Calu3 (cell line): ENCODE measurements at regions not wholly inside any gene's neighbourhood (a gene's known extent, or its start where the extent isn't known, plus 50 kb on each side); places are given as distances from the start of the nearest gene placed in this dataset.
A peak's percentile ranks its signal among the peaks of the same experiment; 100 is the strongest.

Source experiments
- BruUV-seq: library from RNA; stranded (reverse); fragments of 400-500 nt; replicated peaks from 2 replicates; lab custom pipeline; 2021; lab: Mats Ljungman, UMichigan
- CTCF ChIA-PET: fragments of 300-600 bp; sonication (Branson Sonifier 250); formaldehyde crosslinking; loops from one replicate; lab custom pipeline; 2022; ENCODE audit warnings: antibody characterized with exemption; lab: Charles Lee
- DNase-seq: peaks from one replicate; pipeline ENCODE4 v3.0.0; 2022
- H3K27ac Mint-ChIP-seq: one replicate; pipeline ENCODE4 v1.8.0; 2022; ENCODE audit warnings: mixed read lengths; ENCODE audit not compliant: unreplicated experiment
- H3K27me3 Mint-ChIP-seq: one replicate; pipeline ENCODE4 v1.8.0; 2022; ENCODE audit warnings: mixed read lengths; ENCODE audit not compliant: unreplicated experiment
- H3K36me3 Mint-ChIP-seq: one replicate; pipeline ENCODE4 v1.8.0; 2022; ENCODE audit warnings: mild to moderate bottlenecking, moderate library complexity, mixed read lengths; ENCODE audit not compliant: insufficient read depth, unreplicated experiment
- H3K4me1 Mint-ChIP-seq: one replicate; pipeline ENCODE4 v1.8.0; 2022; ENCODE audit warnings: mild to moderate bottlenecking, low read depth, mixed read lengths; ENCODE audit not compliant: unreplicated experiment
- H3K4me3 Mint-ChIP-seq: one replicate; pipeline ENCODE4 v1.8.0; 2022; ENCODE audit warnings: mild to moderate bottlenecking, low read depth, moderate library complexity, mixed read lengths; ENCODE audit not compliant: unreplicated experiment
- H3K9me3 Mint-ChIP-seq: one replicate; pipeline ENCODE4 v1.8.0; 2022; ENCODE audit warnings: low read depth, mixed read lengths; ENCODE audit not compliant: unreplicated experiment
- CTCF ChIP-seq: fragments of 200-600 bp; IDR thresholded peaks from one replicate; pipeline ENCODE4 v1.8.0; 2022; ENCODE audit warnings: antibody characterized with exemption; ENCODE audit not compliant: unreplicated experiment
- intact Hi-C: fragments of 100-400 bp; cut with micrococcal nuclease; formaldehyde crosslinking; loops from one replicate; pipeline ENCODE4 v1.10.0; 2022; ENCODE audit not compliant: unreplicated experiment

- Mint-ChIP-seq H3K4me3 (no peak overlapping the region), H3K27ac (no peak overlapping the region), H3K27me3 (no peaks in the 10 kb centered on the region), H3K4me1 (peaks cover 11% of the 10 kb centered on the region), H3K9me3 (no peaks in the 10 kb centered on the region), H3K36me3 (no peaks in the 10 kb centered on the region)
- CTCF ChIA-PET: no interaction called here
- intact Hi-C loops: loop anchor here (5.0 to 10.0 kb wide), 4 partner anchors 313 to 1955 kb away; no protein-coding TSS in a partner anchor
- no peak for DNase-seq
- no peak for TF ChIP-seq CTCF
- no TSS peak for BruUV-seq
Observed at GRCh38 chr2:155379494-155379893, 681.0 kb downstream of the KCNJ3 start.

- H3K9me3 Mint-ChIP-seq: no peaks in the 10 kb centered on the region
- H3K27me3 Mint-ChIP-seq: no peaks in the 10 kb centered on the region
- H3K4me1 Mint-ChIP-seq: peaks cover 6% of the 10 kb centered on the region
- intact Hi-C loops: loop anchor here (1.0 to 10.0 kb wide), 8 partner anchors 314 to 1957 kb away; no protein-coding TSS in a partner anchor
- TF ChIP-seq CTCF: no peak
- DNase-seq: no peak
- no peaks in the 10 kb centered on the region for H3K36me3 Mint-ChIP-seq
- CTCF ChIA-PET: interaction anchor here (1.1 kb wide), 1 partner anchor 957 kb away, joined by 6 read pairs; no protein-coding TSS in a partner anchor
- H3K4me3 Mint-ChIP-seq: no peak overlapping the region
- no peak overlapping the region for H3K27ac Mint-ChIP-seq
- no TSS peak for BruUV-seq
Observed at GRCh38 chr2:155377931-155378444, 679.5 kb downstream of the KCNJ3 start.

- DNase-seq: no peak
- no peaks in the 10 kb centered on the region for H3K36me3 Mint-ChIP-seq
- H3K4me1 Mint-ChIP-seq: no peaks in the 10 kb centered on the region
- peak; percentile 14 for TF ChIP-seq CTCF
- H3K27me3 Mint-ChIP-seq: no peaks in the 10 kb centered on the region
- H3K27ac Mint-ChIP-seq: no peak overlapping the region
- H3K4me3 Mint-ChIP-seq: no peak overlapping the region
- no peaks in the 10 kb centered on the region for H3K9me3 Mint-ChIP-seq
- CTCF ChIA-PET: interaction anchor here (1.0 to 1.4 kb wide), 3 partner anchors 439 to 965 kb away, joined by 4 to 7 read pairs (median 6); no protein-coding TSS in a partner anchor
- intact Hi-C loops: loop anchor here (1.0 to 10.0 kb wide), 8 partner anchors 315 to 1958 kb away; no protein-coding TSS in a partner anchor
- no TSS peak for BruUV-seq
Observed at GRCh38 chr2:155377266-155377680, 678.8 kb downstream of the KCNJ3 start.

GRCh38 chr2:155372969-155373368 is 674.5 kb downstream of the KCNJ3 start:
- DNase-seq: no peak
- no peak overlapping the region for H3K27ac Mint-ChIP-seq

More at GRCh38 chr2:155372969-155373368, 674.5 kb downstream of the KCNJ3 start:
- no peaks in the 10 kb centered on the region for H3K4me1 Mint-ChIP-seq
- CTCF ChIA-PET: interaction anchor here (0.8 to 1.3 kb wide), 4 partner anchors 9 to 1963 kb away, joined by 3 to 5 read pairs (median 4); no protein-coding TSS in a partner anchor
- H3K4me3 Mint-ChIP-seq: no peak overlapping the region
- no TSS peak for BruUV-seq
- no peaks in the 10 kb centered on the region for H3K36me3 Mint-ChIP-seq
- no peaks in the 10 kb centered on the region for H3K9me3 Mint-ChIP-seq
- no peaks in the 10 kb centered on the region for H3K27me3 Mint-ChIP-seq
- intact Hi-C loops: loop anchor here (2.0 to 10.0 kb wide), 4 partner anchors 822 to 1962 kb away; no protein-coding TSS in a partner anchor
- TF ChIP-seq CTCF: no peak
